T-cell (primary cell): ENCODE measurements at regions not wholly inside any gene's neighbourhood (a gene's known extent, or its start where the extent isn't known, plus 50 kb on each side); places are given as distances from the start of the nearest gene placed in this dataset.

Experiments
- ATAC-seq, 4 experiments: fragments of 200-7000 bp in 3 of 4; fragments of 150-1000 bp in 1 of 4; cut with Tn5 transposase; replicated peaks in 1 of 4; 1 replicate in 3 of 4; 2 replicates in 1 of 4; pipeline ENCODE4 v1.10.0; 2021; ENCODE audit warnings: moderate library complexity in 3 of 4, mild to moderate bottlenecking in 2 of 4, moderate number of reproducible peaks in 1 of 4
- CTCF ChIA-PET, 2 donors: fragments of 300-600 bp; sonication (Branson Sonifier 250); formaldehyde crosslinking; loops; one replicate each; lab custom pipeline; 2022; ENCODE audit warnings: antibody characterized with exemption in 2 of 2; lab: Charles Lee
- POLR2A ChIA-PET, 2 donors: fragments of 300-600 bp; sonication (Branson Sonifier 250); formaldehyde crosslinking; loops; one replicate each; lab custom pipeline; 2022; ENCODE audit warnings: antibody characterized with exemption in 2 of 2; lab: Charles Lee
- DNase-seq, 35 experiments: peaks; one replicate each; pipeline versions ENCODE4 v3.0.0 to v3.0.0-alpha.2; 2013 to 2023
- H3K27ac ChIP-seq: one replicate; pipeline ENCODE4 v1.5.1; 2013; ENCODE audit warnings: low read length
- H3K27me3 ChIP-seq, 2 experiments: replicated peaks in 1 of 2; 1 replicate in 1 of 2; 2 replicates in 1 of 2; pipeline versions ENCODE4 v1.6.1 to v1.7.0; 2013; ENCODE audit warnings: low read length in 1 of 2, mixed read lengths in 1 of 2; ENCODE audit not compliant: control insufficient read depth in 2 of 2, insufficient read depth in 2 of 2; ENCODE audit errors: extremely low read depth in 1 of 2
- H3K36me3 ChIP-seq, 2 donors: 1 replicate in 1 of 2; 2 replicates in 1 of 2; pipeline versions ENCODE4 v1.6.1 to v1.7.0; 2013; ENCODE audit warnings: low read length in 1 of 2; ENCODE audit not compliant: control insufficient read depth in 2 of 2, insufficient read depth in 1 of 2; ENCODE audit errors: extremely low read depth in 1 of 2
- H3K4me1 ChIP-seq, 2 experiments: 1 replicate in 1 of 2; 2 replicates in 1 of 2; pipeline versions ENCODE4 v1.6.1 to v1.7.0; 2013; ENCODE audit warnings: low read length in 2 of 2, mixed read lengths in 1 of 2; ENCODE audit not compliant: insufficient read depth in 2 of 2, control insufficient read depth in 1 of 2; ENCODE audit errors: extremely low read depth in 1 of 2
- H3K4me3 ChIP-seq, 2 donors: 1 replicate in 1 of 2; 2 replicates in 1 of 2; pipeline versions ENCODE4 v1.5.1 to v1.7.0; 2013; ENCODE audit warnings: mild to moderate bottlenecking in 2 of 2, low read length in 1 of 2, moderate library complexity in 1 of 2; ENCODE audit not compliant: control insufficient read depth in 1 of 2; ENCODE audit errors: extremely low read depth in 1 of 2
- H3K9me3 ChIP-seq: 2 replicates; pipeline ENCODE4 v1.7.0; 2013
- H3K27ac Mint-ChIP-seq, 2 donors: one replicate each; pipeline ENCODE4 v1.8.0; 2020 to 2021; ENCODE audit warnings: mild to moderate bottlenecking in 2 of 2, mixed read lengths in 2 of 2
- H3K27me3 Mint-ChIP-seq, 2 donors: one replicate each; pipeline ENCODE4 v1.8.0; 2021 to 2022; ENCODE audit warnings: mixed read lengths in 2 of 2
- H3K36me3 Mint-ChIP-seq: one replicate; pipeline ENCODE4 v1.8.0; 2021; ENCODE audit warnings: mixed read lengths
- H3K4me1 Mint-ChIP-seq, 3 donors: one replicate each; pipeline ENCODE4 v1.8.0; 2020 to 2022; ENCODE audit warnings: mixed read lengths in 3 of 3, mild to moderate bottlenecking in 1 of 3
- H3K4me3 Mint-ChIP-seq, 3 donors: one replicate each; pipeline ENCODE4 v1.8.0; 2020 to 2022; ENCODE audit warnings: mild to moderate bottlenecking in 3 of 3, mixed read lengths in 3 of 3, moderate library complexity in 3 of 3
- H3K9me3 Mint-ChIP-seq, 3 donors: one replicate each; pipeline ENCODE4 v1.8.0; 2020 to 2022; ENCODE audit warnings: mixed read lengths in 3 of 3
- WGBS: methylation state at CpG from one replicate; pipeline ENCODE4 v1.1.5; 2013; ENCODE audit warnings: missing lambda C conversion rate; ENCODE audit not compliant: insufficient coverage; 5-methylcytosine and 5-hydroxymethylcytosine counted together

- peaks cover 13 to 14% of the 10 kb centered on the region in 2 donors for H3K27me3 Mint-ChIP-seq
- Histone ChIP-seq H3K4me3 (no peak overlapping the region), H3K4me1 (no peaks in the 10 kb centered on the region), H3K27me3 (peaks cover 0 to 6% of the 10 kb centered on the region in 2 experiments), H3K27ac (no peak overlapping the region), H3K36me3 (no peaks in the 10 kb centered on the region), H3K9me3 (no peaks in the 10 kb centered on the region)
- POLR2A ChIA-PET = no interaction called here
- H3K9me3 Mint-ChIP-seq = no peaks in the 10 kb centered on the region
- no peak for ATAC-seq
- 64% methylated on average over 2 of the region's 3 CpGs for WGBS
- no peaks in the 10 kb centered on the region for H3K36me3 Mint-ChIP-seq
- no peak overlapping the region for H3K27ac Mint-ChIP-seq
- no peak overlapping the region for H3K4me3 Mint-ChIP-seq
- CTCF ChIA-PET = no interaction called here
- H3K4me1 Mint-ChIP-seq = no peaks in the 10 kb centered on the region
- DNase-seq = no peak
Observed at GRCh38 chr15:39188930-39189329, 391.9 kb upstream of the THBS1 start.

- H3K27me3 ChIP-seq = peaks cover 0 to 5% of the 10 kb centered on the region in 2 experiments
- ChIA-PET POLR2A (no interaction called here), CTCF (no interaction called here)
- peaks cover 6 to 7% of the 10 kb centered on the region in 2 donors for H3K27me3 Mint-ChIP-seq
- no peak overlapping the region for H3K27ac ChIP-seq
- H3K4me3 Mint-ChIP-seq = no peak overlapping the region
- H3K9me3 ChIP-seq = no peaks in the 10 kb centered on the region
- no peak overlapping the region for H3K27ac Mint-ChIP-seq
- no peak for DNase-seq
- H3K36me3 Mint-ChIP-seq = no peaks in the 10 kb centered on the region
- no peaks in the 10 kb centered on the region for H3K4me1 Mint-ChIP-seq
- ATAC-seq = no peak
- no peaks in the 10 kb centered on the region for H3K4me1 ChIP-seq
- H3K4me3 ChIP-seq = no peak overlapping the region
- H3K9me3 Mint-ChIP-seq = peaks cover 0 to 3% (median 0%) of the 10 kb centered on the region in 3 donors
- H3K36me3 ChIP-seq = no peaks in the 10 kb centered on the region
Observed at GRCh38 chr15:39191871-39192291, 389.0 kb upstream of the THBS1 start.

GRCh38 chr15:39192351-39192750 is 388.5 kb upstream of the THBS1 start:
- Histone ChIP-seq H3K4me1 (no peaks in the 10 kb centered on the region), H3K4me3 (no peak overlapping the region), H3K27me3 (peaks cover 0 to 5% of the 10 kb centered on the region in 2 experiments), H3K36me3 (no peaks in the 10 kb centered on the region), H3K27ac (no peak overlapping the region), H3K9me3 (no peaks in the 10 kb centered on the region)
- H3K36me3 Mint-ChIP-seq = no peaks in the 10 kb centered on the region
- ChIA-PET POLR2A (no interaction called here), CTCF (no interaction called here)
- peaks cover 6 to 7% of the 10 kb centered on the region in 2 donors for H3K27me3 Mint-ChIP-seq
- no peak overlapping the region for H3K27ac Mint-ChIP-seq
- H3K4me1 Mint-ChIP-seq = no peaks in the 10 kb centered on the region
- no CpG with 5 or more reads among the region's 3 CpGs for WGBS
- no peak overlapping the region for H3K4me3 Mint-ChIP-seq
- DNase-seq (no peak), ATAC-seq (no peak)
- peaks cover 0 to 3% (median 0%) of the 10 kb centered on the region in 3 donors for H3K9me3 Mint-ChIP-seq

- peaks cover 0 to 5% of the 10 kb centered on the region in 2 experiments for H3K27me3 ChIP-seq
- no peak overlapping the region for H3K4me3 ChIP-seq
- no peak overlapping the region for H3K4me3 Mint-ChIP-seq
- CTCF ChIA-PET = no interaction called here
- H3K9me3 Mint-ChIP-seq = peaks cover 0 to 3% (median 0%) of the 10 kb centered on the region in 3 donors
- no peaks in the 10 kb centered on the region for H3K36me3 ChIP-seq
- peaks cover 6 to 7% of the 10 kb centered on the region in 2 donors for H3K27me3 Mint-ChIP-seq
- no peaks in the 10 kb centered on the region for H3K9me3 ChIP-seq
- WGBS = 90% methylated on average over 2 of the region's 3 CpGs
- H3K36me3 Mint-ChIP-seq = no peaks in the 10 kb centered on the region
- no peaks in the 10 kb centered on the region for H3K4me1 Mint-ChIP-seq
- H3K27ac ChIP-seq = no peak overlapping the region
- DNase-seq (no peak), ATAC-seq (no peak)
- H3K4me1 ChIP-seq = no peaks in the 10 kb centered on the region
- POLR2A ChIA-PET = no interaction called here
- H3K27ac Mint-ChIP-seq = no peak overlapping the region
Observed at GRCh38 chr15:39192979-39193560, 387.8 kb upstream of the THBS1 start.

GRCh38 chr15:39193611-39194010 is 387.3 kb upstream of the THBS1 start:
- no peaks in the 10 kb centered on the region for H3K4me1 Mint-ChIP-seq
- no peaks in the 10 kb centered on the region for H3K9me3 ChIP-seq
- H3K4me1 ChIP-seq = no peaks in the 10 kb centered on the region
- DNase-seq = no peak
- no CpG with 5 or more reads among the region's 2 CpGs for WGBS
- no peaks in the 10 kb centered on the region for H3K36me3 Mint-ChIP-seq
- H3K9me3 Mint-ChIP-seq = peaks cover 0 to 3% (median 0%) of the 10 kb centered on the region in 3 donors
- H3K36me3 ChIP-seq = no peaks in the 10 kb centered on the region
- ChIA-PET CTCF (no interaction called here), POLR2A (no interaction called here)
- no peak overlapping the region for H3K27ac Mint-ChIP-seq
- H3K4me3 ChIP-seq = no peak overlapping the region
- peaks cover 0 to 5% of the 10 kb centered on the region in 2 experiments for H3K27me3 ChIP-seq
- H3K4me3 Mint-ChIP-seq = no peak overlapping the region
- no peak overlapping the region for H3K27ac ChIP-seq
- no peak for ATAC-seq
- peaks cover 6 to 7% of the 10 kb centered on the region in 2 donors for H3K27me3 Mint-ChIP-seq

- no peak overlapping the region for H3K27ac Mint-ChIP-seq
- H3K9me3 Mint-ChIP-seq = peaks cover 0 to 3% (median 0%) of the 10 kb centered on the region in 3 donors
- Histone ChIP-seq H3K27me3 (peaks cover 0 to 5% of the 10 kb centered on the region in 2 experiments), H3K4me3 (no peak overlapping the region), H3K27ac (no peak overlapping the region), H3K36me3 (no peaks in the 10 kb centered on the region), H3K4me1 (no peaks in the 10 kb centered on the region), H3K9me3 (no peaks in the 10 kb centered on the region)
- 22% methylated on average over 1 of the region's 2 CpGs for WGBS
- no peak overlapping the region for H3K4me3 Mint-ChIP-seq
- POLR2A ChIA-PET = no interaction called here
- no peaks in the 10 kb centered on the region for H3K36me3 Mint-ChIP-seq
- DNase-seq = no peak
- no peak for ATAC-seq
- peaks cover 6 to 7% of the 10 kb centered on the region in 2 donors for H3K27me3 Mint-ChIP-seq
- H3K4me1 Mint-ChIP-seq = no peaks in the 10 kb centered on the region
- CTCF ChIA-PET = no interaction called here
Observed at GRCh38 chr15:39194106-39194830, 386.6 kb upstream of the THBS1 start.
